GM12878 (cell line): ENCODE measurements at regions not wholly inside any gene's neighbourhood (a gene's known extent, or its start where the extent isn't known, plus 50 kb on each side); places are given as distances from the start of the nearest gene placed in this dataset.

Experiments used
- ATAC-seq: fragments of 200-7000 bp; cut with Tn5 transposase; 3 replicates; pipeline ENCODE4 v1.9.1; 2020; ENCODE audit warnings: mild to moderate bottlenecking, moderate library complexity
- BruUV-seq: library from RNA; stranded (reverse); fragments of 400-500 nt; replicated peaks from 2 replicates; lab custom pipeline; 2021; lab: Mats Ljungman, UMichigan
- CTCF ChIA-PET: fragments of 300-600 bp; sonication (Branson Sonifier 250); formaldehyde crosslinking; extraction: SDS; loops from one replicate; lab custom pipeline; 2021; ENCODE audit warnings: inconsistent platforms; lab: Yijun Ruan, JAX
- POLR2A ChIA-PET: fragments of 350-600 bp; formaldehyde crosslinking; extraction: SDS; loops from one replicate; lab custom pipeline; 2021; ENCODE audit warnings: inconsistent platforms; lab: Charles Lee
- RAD21 ChIA-PET: fragments of 300-600 bp; sonication (Branson Sonifier 250); formaldehyde crosslinking; loops from one replicate; lab custom pipeline; 2023; ENCODE audit warnings: antibody characterized with exemption; ENCODE audit not compliant: unreplicated experiment; lab: Charles Lee
- SMC1A ChIA-PET: fragments of 300-600 bp; sonication (Branson Sonifier 250); formaldehyde crosslinking; loops from one replicate; lab custom pipeline; 2023; ENCODE audit not compliant: unreplicated experiment, uncharacterized antibody; lab: Charles Lee
- DNase-seq: peaks from one replicate; pipeline ENCODE4 v3.0.0-alpha.2; 2011; ENCODE audit warnings: low read depth, low spot score
- FAIRE-seq: peaks from 3 replicates; lab custom pipeline; 2011; peaks lifted over from hg19 to GRCh38; lab: Jason Lieb, UNC
- H2AFZ ChIP-seq: 2 replicates; pipeline ENCODE4 v1.6.0; 2011; ENCODE audit warnings: low read depth, low read length, control low read depth; ENCODE audit not compliant: control insufficient read depth
- H3K27ac ChIP-seq: 2 replicates; pipeline ENCODE4 v1.5.1; 2011; ENCODE audit warnings: control low read depth; ENCODE audit not compliant: control insufficient read depth, insufficient read depth
- H3K27me3 ChIP-seq, 2 experiments: replicated peaks in 1 of 2; 2 replicates each; pipeline versions ENCODE4 v1.6.0 to v1.6.1; 2011; ENCODE audit warnings: low read length in 1 of 2; ENCODE audit not compliant: control insufficient read depth in 2 of 2, insufficient read depth in 2 of 2
- H3K36me3 ChIP-seq, 2 experiments: 2 replicates each; pipeline ENCODE4 v1.5.1; 2011; ENCODE audit warnings: low read length in 1 of 2; ENCODE audit not compliant: control insufficient read depth in 2 of 2, insufficient read depth in 2 of 2
- H3K4me1 ChIP-seq: 2 replicates; pipeline ENCODE4 v1.6.1; 2011; ENCODE audit warnings: mild to moderate bottlenecking, low read length, moderate library complexity, mixed read lengths; ENCODE audit not compliant: control insufficient read depth, insufficient read depth
- H3K4me2 ChIP-seq: 2 replicates; pipeline ENCODE4 v1.6.0; 2011; ENCODE audit warnings: control low read depth; ENCODE audit not compliant: control insufficient read depth, insufficient read depth
- H3K4me3 ChIP-seq: fragments of 200-600 bp; sonication (generic); 2 replicates; pipeline ENCODE4 v1.5.1; 2016
- H3K79me2 ChIP-seq: 2 replicates; pipeline ENCODE4 v1.6.0; 2011; ENCODE audit warnings: low read length; ENCODE audit not compliant: control insufficient read depth, insufficient read depth
- H3K9ac ChIP-seq: 2 replicates; pipeline ENCODE4 v1.8.0; 2011; ENCODE audit warnings: low read length, control low read depth, mixed read lengths; ENCODE audit not compliant: control insufficient read depth, insufficient read depth
- H3K9me3 ChIP-seq: replicated peaks from 3 replicates; pipeline ENCODE4 v1.5.1; 2011; ENCODE audit warnings: mild to moderate bottlenecking, low read length; ENCODE audit not compliant: control insufficient read depth, insufficient read depth
- H4K20me1 ChIP-seq: 2 replicates; pipeline ENCODE4 v1.6.0; 2011; ENCODE audit not compliant: control insufficient read depth, insufficient read depth
- CREB1 ChIP-seq: IDR thresholded peaks from 2 replicates; pipeline ENCODE4 v1.6.1; 2012; ENCODE audit warnings: low read depth, mild to moderate bottlenecking, inconsistent platforms
- EP300 ChIP-seq, 2 experiments: fragments of 150-350 bp in 1 of 2; IDR thresholded peaks; 2 replicates each; pipeline ENCODE4 v1.6.1; 2011 to 2012; ENCODE audit warnings: low read depth in 2 of 2, low read length in 2 of 2, borderline replicate concordance in 1 of 2, improper control_type of control experiment in 1 of 2, inconsistent platforms in 1 of 2; ENCODE audit not compliant: control insufficient read depth in 1 of 2
- IKZF1 ChIP-seq: fragments of 450-650 bp; conservative IDR thresholded peaks from 2 replicates; pipeline ENCODE4 v1.6.1; 2017; ENCODE audit warnings: antibody characterized with exemption, mild to moderate bottlenecking
- IKZF2 ChIP-seq, 2 experiments: fragments of 450-650 bp; IDR thresholded peaks; 2 replicates each; pipeline ENCODE4 v1.6.1; 2017; ENCODE audit warnings: mild to moderate bottlenecking in 2 of 2, moderate library complexity in 2 of 2
- IRF4 ChIP-seq: IDR thresholded peaks from 2 replicates; pipeline ENCODE4 v1.6.1; 2011; ENCODE audit warnings: low read depth, low read length
- KDM1A ChIP-seq: fragments of 200-600 bp; sonication (generic); IDR thresholded peaks from 2 replicates; pipeline ENCODE4 v1.6.1; 2016; ENCODE audit warnings: borderline replicate concordance
- MYC ChIP-seq: IDR thresholded peaks from 2 replicates; pipeline ENCODE4 v1.6.1; 2011; ENCODE audit warnings: mild to moderate bottlenecking, low read length, moderate library complexity, inconsistent platforms; ENCODE audit not compliant: insufficient read depth, insufficient replicate concordance, insufficient read length, severe bottlenecking
- PML ChIP-seq: IDR thresholded peaks from 2 replicates; pipeline ENCODE4 v1.6.1; 2012; ENCODE audit warnings: low read length, inconsistent platforms
- POLR2A ChIP-seq: IDR thresholded peaks from 2 replicates; pipeline ENCODE4 v1.6.1; 2011; ENCODE audit warnings: low read depth, mild to moderate bottlenecking, low read length
- RB1 ChIP-seq: fragments of 450-650 bp; formaldehyde crosslinking; IDR thresholded peaks from 2 replicates; pipeline ENCODE4 v1.6.1; 2017; ENCODE audit warnings: mild to moderate bottlenecking, borderline replicate concordance
- SMC3 ChIP-seq: IDR thresholded peaks from 2 replicates; pipeline ENCODE4 v1.6.1; 2011; ENCODE audit warnings: low read length, improper control_type of control experiment, borderline replicate concordance
- SREBF2 ChIP-seq: IDR thresholded peaks from 2 replicates; pipeline ENCODE4 v1.6.1; 2012; ENCODE audit warnings: mild to moderate bottlenecking, low read length
- TCF3 ChIP-seq: IDR thresholded peaks from 2 replicates; pipeline ENCODE4 v1.6.1; 2012; ENCODE audit warnings: low read depth, mild to moderate bottlenecking, low read length, borderline replicate concordance; ENCODE audit not compliant: insufficient read depth
- ZNF217 ChIP-seq: fragments of 450-650 bp; IDR thresholded peaks from 2 replicates; pipeline ENCODE4 v1.6.1; 2017; ENCODE audit warnings: antibody characterized with exemption, mild to moderate bottlenecking
- WGBS: methylation state at CpG from one replicate; pipeline ENCODE4 v1.1.6; 2016; ENCODE audit warnings: low lambda C conversion rate; ENCODE audit not compliant: insufficient replicate concordance, insufficient coverage; ENCODE audit errors: missing lambda C conversion rate; 5-methylcytosine and 5-hydroxymethylcytosine counted together
- in situ Hi-C: fragments of 300-500 bp; cut with MboI; formaldehyde crosslinking; loops from 9 replicates; pipeline ENCODE4 v1.14.3; 2018; ENCODE audit warnings: mixed read lengths
- intact Hi-C: fragments of 100-400 bp; cut with micrococcal nuclease; formaldehyde crosslinking; loops from one replicate; pipeline ENCODE4 v1.14.2; 2022; ENCODE audit not compliant: unreplicated experiment

DNA sequence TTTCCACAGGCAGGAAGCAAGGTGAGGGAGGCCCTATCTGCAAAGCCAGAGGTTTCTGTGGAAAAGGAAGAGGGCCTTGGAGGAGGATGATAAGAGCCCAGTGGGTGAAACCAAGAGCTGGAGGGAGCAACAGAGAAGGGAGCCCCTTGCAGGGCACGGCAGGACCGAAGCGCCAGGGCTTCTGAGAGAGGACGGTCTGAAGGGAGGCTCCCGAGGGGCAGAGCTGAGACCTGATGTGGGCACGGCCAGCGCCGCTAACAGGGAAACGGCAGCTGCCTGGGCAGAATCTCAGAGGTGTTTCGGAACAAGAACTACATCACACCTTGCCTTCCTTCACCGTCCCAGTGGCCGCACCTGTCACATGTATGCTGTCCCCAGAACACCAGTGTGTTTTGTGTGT lies 144.3 kb upstream of the ADARB2 start:
- no peaks in the 10 kb centered on the region for H3K36me3 ChIP-seq
- FAIRE-seq (no peak), DNase-seq (no peak)
- in situ Hi-C loops (no loop called here), intact Hi-C loops (no loop called here)
- H2AFZ ChIP-seq: no peak overlapping the region
- no peak overlapping the region for H3K4me3 ChIP-seq
- no TSS peak for BruUV-seq
- no peak overlapping the region for H3K9ac ChIP-seq
- H3K9me3 ChIP-seq: no peaks in the 10 kb centered on the region
- RAD21 ChIA-PET: no interaction called here
- H3K27ac ChIP-seq: no peak overlapping the region
- no peaks in the 10 kb centered on the region for H3K79me2 ChIP-seq
- no peaks in the 10 kb centered on the region for H4K20me1 ChIP-seq
- no peak for TF ChIP-seq KDM1A
- TF ChIP-seq IRF4: no peak
- no peak for TF ChIP-seq SMC3
- TF ChIP-seq IKZF1: no peak
- TF ChIP-seq POLR2A: no peak
- TF ChIP-seq TCF3: no peak
- no peak for TF ChIP-seq IKZF2 (IDR thresholded peaks at IDR 0.05)
- no peak for TF ChIP-seq RB1
- no peak for TF ChIP-seq CREB1
- TF ChIP-seq EP300 (IDR thresholded peaks at IDR 0.05; ENCODE audit: borderline replicate concordance in 1 of 2, control insufficient read depth in 1 of 2, low read depth in 2 of 2, low read length in 2 of 2): no peak
- no peak for TF ChIP-seq MYC
- no peak for TF ChIP-seq ZNF217
- TF ChIP-seq PML: no peak
- no peak for TF ChIP-seq SREBF2
- TF ChIP-seq, all 136 proteins: peak for 0
- no peak for ATAC-seq
- no peak overlapping the region for H3K4me2 ChIP-seq
- H3K27me3 ChIP-seq: no peaks in the 10 kb centered on the region; a peak in 2 of 4 replicates
- SMC1A ChIA-PET: interaction anchor here (1.8 kb wide), 1 partner anchor 23 kb away, joined by 4 read pairs; no protein-coding TSS in a partner anchor
- POLR2A ChIA-PET: no interaction called here
- WGBS: 39% methylated on average over 12 of the region's 12 CpGs
- CTCF ChIA-PET: no interaction called here
- H3K4me1 ChIP-seq: no peaks in the 10 kb centered on the region
